Neural cell (in vitro differentiated cells): ENCODE measurements at regions not wholly inside any gene's neighbourhood (a gene's known extent, or its start where the extent isn't known, plus 50 kb on each side); places are given as distances from the start of the nearest gene placed in this dataset.

Experiments
- H2AFZ ChIP-seq: fragments of 200-600, 300-800 bp; sonication (generic), shearing (Covaris generic); 2 replicates; pipeline ENCODE4 v1.6.0; 2014; ENCODE audit warnings: low read depth, mild to moderate bottlenecking, antibody characterized with exemption, low read length, moderate library complexity
- H3F3A ChIP-seq: fragments of 200-600 bp; shearing (Covaris generic); 2 replicates; pipeline ENCODE4 v1.6.1; 2016; ENCODE audit warnings: mild to moderate bottlenecking, moderate library complexity, mixed read lengths, antibody characterized with exemption, low read length; ENCODE audit not compliant: insufficient read depth, poor library complexity, severe bottlenecking
- H3K27ac ChIP-seq: fragments of 200-600, 300-800 bp; sonication (generic), shearing (Covaris generic); 2 replicates; pipeline ENCODE4 v1.5.1; 2014; ENCODE audit warnings: mild to moderate bottlenecking, low read length, moderate library complexity
- H3K27me3 ChIP-seq: fragments of 300-800, 200-600 bp; sonication (generic), shearing (Covaris generic); 2 replicates; pipeline ENCODE4 v1.6.0; 2014; ENCODE audit warnings: mild to moderate bottlenecking, low read depth, low read length, moderate library complexity; ENCODE audit not compliant: insufficient read depth
- H3K36me3 ChIP-seq: fragments of 300-800, 200-600 bp; sonication (generic), shearing (Covaris generic); 2 replicates; pipeline ENCODE4 v1.5.1; 2014; ENCODE audit warnings: mild to moderate bottlenecking, antibody characterized with exemption, low read length, moderate library complexity; ENCODE audit not compliant: insufficient read depth
- H3K4me2 ChIP-seq: fragments of 300-800, 200-600 bp; sonication (generic), shearing (Covaris generic); 2 replicates; pipeline ENCODE4 v1.6.0; 2014; ENCODE audit warnings: mild to moderate bottlenecking, low read length
- H3K4me3 ChIP-seq: fragments of 300-800, 200-600 bp; sonication (generic), shearing (Covaris generic); 2 replicates; pipeline ENCODE4 v1.5.1; 2014; ENCODE audit warnings: mild to moderate bottlenecking, low read length, moderate library complexity
- H3K79me2 ChIP-seq: fragments of 200-600 bp; shearing (Covaris generic); replicated peaks from 2 replicates; pipeline ENCODE4 v1.6.0; 2014; ENCODE audit warnings: mild to moderate bottlenecking, low read length, moderate library complexity; ENCODE audit not compliant: insufficient read depth
- H3K9ac ChIP-seq: fragments of 300-800, 200-600 bp; sonication (generic), shearing (Covaris generic); 2 replicates; pipeline ENCODE4 v1.6.1; 2016; ENCODE audit warnings: mild to moderate bottlenecking, low read length, mixed read lengths
- H3K9me2 ChIP-seq: fragments of 200-600 bp; shearing (Covaris generic); 2 replicates; pipeline ENCODE4 v1.6.1; 2016; ENCODE audit warnings: mild to moderate bottlenecking, low read length, mixed read lengths; ENCODE audit not compliant: insufficient read depth
- H3K9me3 ChIP-seq: fragments of 200-600, 300-800 bp; sonication (generic), shearing (Covaris generic); 2 replicates; pipeline ENCODE4 v1.6.1; 2016; ENCODE audit warnings: mild to moderate bottlenecking, mixed run types, low read length, moderate library complexity, mixed read lengths
- H4K20me1 ChIP-seq: fragments of 200-600 bp; shearing (Covaris generic); 2 replicates; pipeline ENCODE4 v1.6.1; 2016; ENCODE audit warnings: mild to moderate bottlenecking, mixed run types; ENCODE audit not compliant: insufficient read depth
- CTCF ChIP-seq: fragments of 450-650 bp; IDR thresholded peaks from 2 replicates; pipeline ENCODE4 v1.5.1; 2014; ENCODE audit warnings: antibody characterized with exemption, mild to moderate bottlenecking, moderate library complexity; ENCODE audit not compliant: poor library complexity, severe bottlenecking
- EP300 ChIP-seq: fragments of 450-650 bp; conservative IDR thresholded peaks from 2 replicates; pipeline ENCODE4 v1.6.1; 2014; ENCODE audit warnings: antibody characterized with exemption, mild to moderate bottlenecking, moderate library complexity; ENCODE audit not compliant: poor library complexity, severe bottlenecking
- EZH2 ChIP-seq: fragments of 200-600, 300-800 bp; shearing (Covaris generic), sonication (generic); IDR thresholded peaks from 2 replicates; pipeline ENCODE4 v1.6.1; 2014; ENCODE audit warnings: antibody characterized with exemption, low read length, borderline replicate concordance, mild to moderate bottlenecking; ENCODE audit not compliant: insufficient read depth, poor library complexity, severe bottlenecking
- MXI1 ChIP-seq: fragments of 450-650 bp; conservative IDR thresholded peaks from 2 replicates; pipeline ENCODE4 v1.6.1; 2014; ENCODE audit warnings: antibody characterized with exemption, mild to moderate bottlenecking; ENCODE audit not compliant: poor library complexity, severe bottlenecking
- POLR2AphosphoS5 ChIP-seq: IDR thresholded peaks from 2 replicates; pipeline ENCODE4 v1.6.1; 2012
- RAD21 ChIP-seq: fragments of 450-650 bp; conservative IDR thresholded peaks from 2 replicates; pipeline ENCODE4 v1.6.1; 2014; ENCODE audit warnings: antibody characterized with exemption, mild to moderate bottlenecking, moderate library complexity
- REST ChIP-seq: IDR thresholded peaks from 2 replicates; pipeline ENCODE4 v1.6.1; 2012; ENCODE audit warnings: borderline replicate concordance
- SMC3 ChIP-seq: fragments of 450-650 bp; conservative IDR thresholded peaks from 2 replicates; pipeline ENCODE4 v1.6.1; 2014; ENCODE audit warnings: antibody characterized with exemption, mild to moderate bottlenecking, moderate library complexity; ENCODE audit not compliant: poor library complexity
- TAF1 ChIP-seq: IDR thresholded peaks from 2 replicates; pipeline ENCODE4 v1.6.1; 2012; ENCODE audit warnings: low read depth

GRCh38 chr2:21195326-21195725, 71.6 kb downstream of the TDRD15 start:
- H3K27ac ChIP-seq, result no peak overlapping the region
- H3K9ac ChIP-seq, result no peak overlapping the region
- no peaks in the 10 kb centered on the region for H3K9me3 ChIP-seq
- no peak for TF ChIP-seq RAD21
- no peak for TF ChIP-seq POLR2AphosphoS5
- no peak for TF ChIP-seq EZH2
- TF ChIP-seq REST, result no peak
- no peak for TF ChIP-seq CTCF
- TF ChIP-seq MXI1, result no peak
- TF ChIP-seq EP300, result no peak
- no peak for TF ChIP-seq SMC3
- TF ChIP-seq TAF1, result no peak
- no peaks in the 10 kb centered on the region for H3K27me3 ChIP-seq
- H3K79me2 ChIP-seq, result no peaks in the 10 kb centered on the region
- H3K4me2 ChIP-seq, result no peak overlapping the region
- H3K4me3 ChIP-seq, result no peak overlapping the region
- no peaks in the 10 kb centered on the region for H3K36me3 ChIP-seq
- H4K20me1 ChIP-seq, result no peaks in the 10 kb centered on the region
- no peaks in the 10 kb centered on the region for H3F3A ChIP-seq
- H3K9me2 ChIP-seq, result no peaks in the 10 kb centered on the region
- H2AFZ ChIP-seq, result no peak overlapping the region

GRCh38 chr2:21198637-21199036, 74.9 kb downstream of the TDRD15 start:
- Histone ChIP-seq H3K4me2 (no peak overlapping the region), H3F3A (no peaks in the 10 kb centered on the region), H4K20me1 (no peaks in the 10 kb centered on the region), H3K9me3 (no peaks in the 10 kb centered on the region), H3K9me2 (no peaks in the 10 kb centered on the region), H3K27ac (no peak overlapping the region), H2AFZ (no peak overlapping the region), H3K79me2 (no peaks in the 10 kb centered on the region), H3K9ac (no peak overlapping the region), H3K36me3 (no peaks in the 10 kb centered on the region), H3K27me3 (no peaks in the 10 kb centered on the region), H3K4me3 (no peak overlapping the region)
- TF ChIP-seq POLR2AphosphoS5, result no peak
- TF ChIP-seq CTCF, result no peak
- no peak for TF ChIP-seq TAF1
- no peak for TF ChIP-seq REST
- TF ChIP-seq MXI1, result no peak
- TF ChIP-seq EZH2, result no peak
- no peak for TF ChIP-seq RAD21
- TF ChIP-seq EP300, result no peak
- TF ChIP-seq SMC3, result no peak
